GM12878 (cell line): ENCODE measurements at regions not wholly inside any gene's neighbourhood (a gene's known extent, or its start where the extent isn't known, plus 50 kb on each side); places are given as distances from the start of the nearest gene placed in this dataset.

Experiments used
- ATAC-seq: fragments of 200-7000 bp; cut with Tn5 transposase; 3 replicates; pipeline ENCODE4 v1.9.1; 2020; ENCODE audit warnings: mild to moderate bottlenecking, moderate library complexity
- BruUV-seq: library from RNA; stranded (reverse); fragments of 400-500 nt; replicated peaks from 2 replicates; lab custom pipeline; 2021; lab: Mats Ljungman, UMichigan
- CTCF ChIA-PET: fragments of 300-600 bp; sonication (Branson Sonifier 250); formaldehyde crosslinking; extraction: SDS; loops from one replicate; lab custom pipeline; 2021; ENCODE audit warnings: inconsistent platforms; lab: Yijun Ruan, JAX
- POLR2A ChIA-PET: fragments of 350-600 bp; formaldehyde crosslinking; extraction: SDS; loops from one replicate; lab custom pipeline; 2021; ENCODE audit warnings: inconsistent platforms; lab: Charles Lee
- RAD21 ChIA-PET: fragments of 300-600 bp; sonication (Branson Sonifier 250); formaldehyde crosslinking; loops from one replicate; lab custom pipeline; 2023; ENCODE audit warnings: antibody characterized with exemption; ENCODE audit not compliant: unreplicated experiment; lab: Charles Lee
- SMC1A ChIA-PET: fragments of 300-600 bp; sonication (Branson Sonifier 250); formaldehyde crosslinking; loops from one replicate; lab custom pipeline; 2023; ENCODE audit not compliant: unreplicated experiment, uncharacterized antibody; lab: Charles Lee
- DNase-seq: peaks from one replicate; pipeline ENCODE4 v3.0.0-alpha.2; 2011; ENCODE audit warnings: low read depth, low spot score
- FAIRE-seq: peaks from 3 replicates; lab custom pipeline; 2011; peaks lifted over from hg19 to GRCh38; lab: Jason Lieb, UNC
- H2AFZ ChIP-seq: 2 replicates; pipeline ENCODE4 v1.6.0; 2011; ENCODE audit warnings: low read depth, low read length, control low read depth; ENCODE audit not compliant: control insufficient read depth
- H3K27ac ChIP-seq: 2 replicates; pipeline ENCODE4 v1.5.1; 2011; ENCODE audit warnings: control low read depth; ENCODE audit not compliant: control insufficient read depth, insufficient read depth
- H3K27me3 ChIP-seq, 2 experiments: replicated peaks in 1 of 2; 2 replicates each; pipeline versions ENCODE4 v1.6.0 to v1.6.1; 2011; ENCODE audit warnings: low read length in 1 of 2; ENCODE audit not compliant: control insufficient read depth in 2 of 2, insufficient read depth in 2 of 2
- H3K36me3 ChIP-seq, 2 experiments: 2 replicates each; pipeline ENCODE4 v1.5.1; 2011; ENCODE audit warnings: low read length in 1 of 2; ENCODE audit not compliant: control insufficient read depth in 2 of 2, insufficient read depth in 2 of 2
- H3K4me1 ChIP-seq: 2 replicates; pipeline ENCODE4 v1.6.1; 2011; ENCODE audit warnings: mild to moderate bottlenecking, low read length, moderate library complexity, mixed read lengths; ENCODE audit not compliant: control insufficient read depth, insufficient read depth
- H3K4me2 ChIP-seq: 2 replicates; pipeline ENCODE4 v1.6.0; 2011; ENCODE audit warnings: control low read depth; ENCODE audit not compliant: control insufficient read depth, insufficient read depth
- H3K4me3 ChIP-seq: fragments of 200-600 bp; sonication (generic); 2 replicates; pipeline ENCODE4 v1.5.1; 2016
- H3K79me2 ChIP-seq: 2 replicates; pipeline ENCODE4 v1.6.0; 2011; ENCODE audit warnings: low read length; ENCODE audit not compliant: control insufficient read depth, insufficient read depth
- H3K9ac ChIP-seq: 2 replicates; pipeline ENCODE4 v1.8.0; 2011; ENCODE audit warnings: low read length, control low read depth, mixed read lengths; ENCODE audit not compliant: control insufficient read depth, insufficient read depth
- H3K9me3 ChIP-seq: replicated peaks from 3 replicates; pipeline ENCODE4 v1.5.1; 2011; ENCODE audit warnings: mild to moderate bottlenecking, low read length; ENCODE audit not compliant: control insufficient read depth, insufficient read depth
- H4K20me1 ChIP-seq: 2 replicates; pipeline ENCODE4 v1.6.0; 2011; ENCODE audit not compliant: control insufficient read depth, insufficient read depth
- BCL3 ChIP-seq: IDR thresholded peaks from 2 replicates; pipeline ENCODE4 v1.6.1; 2011; ENCODE audit warnings: borderline replicate concordance, low read depth, mild to moderate bottlenecking, moderate library complexity, low read length; ENCODE audit not compliant: insufficient read depth, poor library complexity, severe bottlenecking
- CREB1 ChIP-seq: IDR thresholded peaks from 2 replicates; pipeline ENCODE4 v1.6.1; 2012; ENCODE audit warnings: low read depth, mild to moderate bottlenecking, inconsistent platforms
- E2F8 ChIP-seq: fragments of 450-650 bp; IDR thresholded peaks from 2 replicates; pipeline ENCODE4 v1.6.1; 2018; ENCODE audit warnings: mild to moderate bottlenecking, low read depth, moderate library complexity; ENCODE audit not compliant: partially characterized antibody
- IKZF1 ChIP-seq: fragments of 450-650 bp; conservative IDR thresholded peaks from 2 replicates; pipeline ENCODE4 v1.6.1; 2017; ENCODE audit warnings: antibody characterized with exemption, mild to moderate bottlenecking
- NR2C1 ChIP-seq: fragments of 450-650 bp; IDR thresholded peaks from 2 replicates; pipeline ENCODE4 v1.6.1; 2017; ENCODE audit warnings: antibody characterized with exemption, mild to moderate bottlenecking, moderate library complexity
- SKIL ChIP-seq: fragments of 450-650 bp; IDR thresholded peaks from 2 replicates; pipeline ENCODE4 v1.6.1; 2017; ENCODE audit warnings: mild to moderate bottlenecking, low read depth, inconsistent platforms; ENCODE audit not compliant: poor library complexity, severe bottlenecking
- TCF12 ChIP-seq: IDR thresholded peaks from 2 replicates; pipeline ENCODE4 v1.6.1; 2011; ENCODE audit warnings: low read depth, mild to moderate bottlenecking, low read length
- WGBS: methylation state at CpG from one replicate; pipeline ENCODE4 v1.1.6; 2016; ENCODE audit warnings: low lambda C conversion rate; ENCODE audit not compliant: insufficient replicate concordance, insufficient coverage; ENCODE audit errors: missing lambda C conversion rate; 5-methylcytosine and 5-hydroxymethylcytosine counted together
- in situ Hi-C: fragments of 300-500 bp; cut with MboI; formaldehyde crosslinking; loops from 9 replicates; pipeline ENCODE4 v1.14.3; 2018; ENCODE audit warnings: mixed read lengths
- intact Hi-C: fragments of 100-400 bp; cut with micrococcal nuclease; formaldehyde crosslinking; loops from one replicate; pipeline ENCODE4 v1.14.2; 2022; ENCODE audit not compliant: unreplicated experiment
- TF ChIP-seq, protein P1 (sequence below): fragments of 450-650 bp; IDR thresholded peaks from 2 replicates; pipeline ENCODE4 v1.6.1; 2018; ENCODE audit warnings: borderline replicate concordance, mild to moderate bottlenecking; ENCODE audit not compliant: partially characterized antibody
- TF ChIP-seq, protein P2 (sequence below): IDR thresholded peaks from 2 replicates; pipeline ENCODE4 v1.6.1; 2011; ENCODE audit warnings: borderline replicate concordance, low read depth, mild to moderate bottlenecking, moderate library complexity, mixed read lengths, low read length; ENCODE audit not compliant: insufficient read depth; ENCODE audit errors: extremely low read length

DNA sequence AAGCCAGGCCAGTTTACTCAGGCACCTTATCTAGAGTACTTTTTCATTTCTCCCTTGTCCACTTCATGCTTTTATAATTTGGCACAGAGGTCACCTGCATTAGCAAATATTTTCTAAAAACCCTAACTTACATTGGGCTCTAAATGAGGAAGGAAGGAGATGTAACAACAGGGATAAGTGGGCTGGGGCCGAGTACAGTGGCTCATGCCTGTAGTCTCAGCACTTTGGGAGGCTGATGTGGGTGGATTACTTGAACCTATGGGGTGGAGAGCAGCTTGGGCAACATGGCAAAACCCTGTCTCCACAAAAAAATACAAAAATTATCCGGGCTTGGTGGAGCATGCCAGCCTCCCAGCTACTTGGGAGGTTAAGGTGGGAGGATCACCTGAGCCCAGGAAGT is 55.9 kb downstream of the TMEM100 start:
- no peaks in the 10 kb centered on the region for H4K20me1 ChIP-seq

More for the DNA sequence above, 55.9 kb downstream of the TMEM100 start:
- no peaks in the 10 kb centered on the region for H3K79me2 ChIP-seq
- TF ChIP-seq NR2C1 = no peak
- TF ChIP-seq, protein P1, sequence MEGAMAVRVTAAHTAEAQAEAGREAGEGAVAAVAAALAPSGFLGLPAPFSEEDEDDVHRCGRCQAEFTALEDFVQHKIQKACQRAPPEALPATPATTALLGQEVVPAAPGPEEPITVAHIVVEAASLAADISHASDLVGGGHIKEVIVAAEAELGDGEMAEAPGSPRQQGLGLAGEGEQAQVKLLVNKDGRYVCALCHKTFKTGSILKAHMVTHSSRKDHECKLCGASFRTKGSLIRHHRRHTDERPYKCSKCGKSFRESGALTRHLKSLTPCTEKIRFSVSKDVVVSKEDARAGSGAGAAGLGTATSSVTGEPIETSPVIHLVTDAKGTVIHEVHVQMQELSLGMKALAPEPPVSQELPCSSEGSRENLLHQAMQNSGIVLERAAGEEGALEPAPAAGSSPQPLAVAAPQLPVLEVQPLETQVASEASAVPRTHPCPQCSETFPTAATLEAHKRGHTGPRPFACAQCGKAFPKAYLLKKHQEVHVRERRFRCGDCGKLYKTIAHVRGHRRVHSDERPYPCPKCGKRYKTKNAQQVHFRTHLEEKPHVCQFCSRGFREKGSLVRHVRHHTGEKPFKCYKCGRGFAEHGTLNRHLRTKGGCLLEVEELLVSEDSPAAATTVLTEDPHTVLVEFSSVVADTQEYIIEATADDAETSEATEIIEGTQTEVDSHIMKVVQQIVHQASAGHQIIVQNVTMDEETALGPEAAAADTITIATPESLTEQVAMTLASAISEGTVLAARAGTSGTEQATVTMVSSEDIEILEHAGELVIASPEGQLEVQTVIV = no peak
- TF ChIP-seq TCF12 = no peak
- TF ChIP-seq, protein P2, sequence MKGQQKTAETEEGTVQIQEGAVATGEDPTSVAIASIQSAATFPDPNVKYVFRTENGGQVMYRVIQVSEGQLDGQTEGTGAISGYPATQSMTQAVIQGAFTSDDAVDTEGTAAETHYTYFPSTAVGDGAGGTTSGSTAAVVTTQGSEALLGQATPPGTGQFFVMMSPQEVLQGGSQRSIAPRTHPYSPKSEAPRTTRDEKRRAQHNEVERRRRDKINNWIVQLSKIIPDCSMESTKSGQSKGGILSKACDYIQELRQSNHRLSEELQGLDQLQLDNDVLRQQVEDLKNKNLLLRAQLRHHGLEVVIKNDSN = no peak
- TF ChIP-seq CREB1 = no peak
- TF ChIP-seq BCL3 = no peak
- TF ChIP-seq IKZF1 = no peak
- TF ChIP-seq SKIL = no peak
- no peak for TF ChIP-seq E2F8
- H3K9ac ChIP-seq = no peak overlapping the region
- H3K27me3 ChIP-seq = no peaks in the 10 kb centered on the region; a peak in 1 of 4 replicates
- no peak overlapping the region for H3K4me2 ChIP-seq
- ChIA-PET SMC1A (no interaction called here), RAD21 (no interaction called here), CTCF (no interaction called here), POLR2A (no interaction called here)
- H3K27ac ChIP-seq = no peak overlapping the region
- H3K4me1 ChIP-seq = no peaks in the 10 kb centered on the region
- H3K9me3 ChIP-seq = no peaks in the 10 kb centered on the region
- intact Hi-C loops (no loop called here), in situ Hi-C loops (no loop called here)
- no TSS peak for BruUV-seq
- 8% methylated on average over 2 of the region's 2 CpGs for WGBS
- no peaks in the 10 kb centered on the region for H3K36me3 ChIP-seq
- no peak overlapping the region for H2AFZ ChIP-seq
- ATAC-seq (no peak), FAIRE-seq (no peak), DNase-seq (no peak)
- H3K4me3 ChIP-seq = no peak overlapping the region
